ENCODE measurements at regions not wholly inside any gene's neighbourhood (a gene's known extent, or its start where the extent isn't known, plus 50 kb on each side); places are given as distances from the start of the nearest gene placed in this dataset.
"Not testable (repeated sequence)": the region's sequence is repeated elsewhere in the genome, so short reads cannot be mapped to it uniquely, and the experiment has no call there.

DNA sequence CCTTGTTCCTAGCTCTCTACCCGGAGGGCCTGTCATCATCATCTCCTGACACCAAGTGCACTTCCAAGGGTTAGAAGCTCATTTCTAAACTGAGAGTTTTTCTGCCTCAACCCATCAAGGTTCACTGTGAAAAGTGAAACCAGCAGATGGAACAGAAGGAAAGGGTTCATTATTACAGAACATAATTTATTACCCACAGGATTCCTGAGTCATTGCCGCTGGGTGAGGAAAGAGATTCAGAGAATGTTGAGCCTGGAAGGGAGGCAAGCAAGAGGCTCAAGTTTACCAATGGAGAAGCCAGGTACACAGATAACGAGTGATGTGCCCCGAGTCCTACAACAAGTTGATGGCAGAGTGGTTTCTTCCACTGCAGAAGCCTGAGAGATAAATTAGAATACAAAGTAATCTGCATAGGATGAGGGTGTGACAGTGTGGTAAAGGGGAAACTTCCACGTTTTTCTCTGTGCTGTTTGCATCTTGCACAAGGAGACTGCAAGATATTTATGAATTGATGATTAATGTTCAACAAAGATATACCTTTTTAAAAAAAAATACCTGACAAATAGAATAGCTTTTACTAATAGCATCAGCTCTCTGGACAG lies 80.5 kb upstream of the SETMAR start:
- DNase-seq (ENCODE audit: low read depth), result no peak

DNA sequence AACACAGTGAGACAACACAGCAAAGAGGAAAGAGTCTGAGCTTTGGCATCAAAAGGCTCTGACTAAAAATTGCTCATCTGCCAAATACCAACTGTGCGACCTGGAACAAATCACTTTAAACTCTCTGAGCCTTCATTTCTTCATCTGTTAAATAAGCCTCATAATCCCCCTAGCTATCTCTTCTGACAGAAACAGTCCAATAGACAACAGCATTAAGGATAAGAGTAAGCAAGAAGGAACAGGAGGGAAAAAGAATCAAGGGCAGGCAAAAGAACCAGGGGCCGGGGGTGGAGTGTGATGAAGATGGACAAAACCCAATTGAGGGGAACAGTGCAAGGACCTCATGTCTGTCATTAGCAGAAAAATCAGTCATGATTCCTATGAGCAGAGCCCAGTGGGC lies 79.4 kb upstream of the SETMAR start:
- no peak for DNase-seq (ENCODE audit: low read depth)

DNA sequence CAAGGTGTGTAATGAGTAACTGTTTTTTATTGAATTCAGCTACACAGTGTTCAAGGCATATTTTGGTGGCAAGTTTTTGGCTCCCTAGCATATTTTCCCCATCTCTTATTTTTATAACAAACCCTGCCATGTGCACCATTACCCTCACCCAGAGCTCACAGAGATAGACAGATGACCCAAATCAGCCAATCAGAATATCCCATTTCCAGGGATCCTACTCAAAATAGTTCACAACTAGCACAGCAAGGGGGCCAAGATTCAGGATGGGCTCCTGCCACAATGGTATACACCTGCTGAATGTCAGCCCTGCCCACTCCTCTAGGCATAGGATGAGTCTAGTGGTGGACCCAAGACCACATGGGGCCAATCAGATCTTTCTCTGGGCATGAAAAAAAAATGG lies 78.8 kb upstream of the SETMAR start:
- DNase-seq (ENCODE audit: low read depth), result no peak

DNA sequence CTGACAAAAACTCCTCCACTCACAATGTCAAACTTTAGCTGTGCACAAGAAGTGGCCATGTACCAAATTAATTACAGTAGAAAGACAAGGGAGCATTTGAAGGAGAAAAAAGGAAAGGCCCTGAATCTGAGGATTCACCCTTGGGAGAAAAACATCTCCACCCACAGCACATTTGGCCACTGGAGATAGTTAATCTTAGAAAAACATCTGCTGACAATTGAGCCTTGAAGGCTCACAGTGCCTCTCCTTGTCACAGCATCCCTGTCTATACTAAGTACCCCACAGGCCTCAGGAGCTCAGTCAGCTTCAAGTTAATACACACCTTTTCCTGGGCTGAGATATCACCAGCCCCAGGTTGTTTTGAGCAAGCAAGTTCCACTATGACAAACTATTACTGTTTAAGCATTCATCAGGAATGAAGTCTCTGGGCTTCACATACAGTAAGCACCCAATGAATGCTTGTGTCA lies 78.1 kb upstream of the SETMAR start:
- no peak for DNase-seq (ENCODE audit: low read depth)

DNA sequence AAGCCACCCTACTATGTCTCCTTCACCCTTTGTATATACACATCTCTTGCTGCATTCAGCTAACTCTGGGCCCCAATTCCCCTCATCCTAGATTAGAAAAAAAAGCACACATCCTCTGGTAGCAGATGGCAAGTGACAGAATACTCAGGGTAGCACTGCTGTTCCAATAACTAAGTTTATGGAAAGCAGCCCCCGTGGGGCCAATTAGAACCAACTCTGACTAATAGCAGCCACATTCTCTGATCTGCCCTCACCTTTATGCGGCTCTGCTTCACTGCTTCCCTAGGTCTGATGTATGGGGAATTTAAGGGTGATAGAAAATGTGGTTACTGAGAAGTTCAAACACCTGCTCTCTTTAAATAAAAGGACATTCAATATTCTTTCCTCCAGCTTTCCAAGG lies 74.9 kb upstream of the SETMAR start:
- no peak for DNase-seq (ENCODE audit: low read depth)

DNA sequence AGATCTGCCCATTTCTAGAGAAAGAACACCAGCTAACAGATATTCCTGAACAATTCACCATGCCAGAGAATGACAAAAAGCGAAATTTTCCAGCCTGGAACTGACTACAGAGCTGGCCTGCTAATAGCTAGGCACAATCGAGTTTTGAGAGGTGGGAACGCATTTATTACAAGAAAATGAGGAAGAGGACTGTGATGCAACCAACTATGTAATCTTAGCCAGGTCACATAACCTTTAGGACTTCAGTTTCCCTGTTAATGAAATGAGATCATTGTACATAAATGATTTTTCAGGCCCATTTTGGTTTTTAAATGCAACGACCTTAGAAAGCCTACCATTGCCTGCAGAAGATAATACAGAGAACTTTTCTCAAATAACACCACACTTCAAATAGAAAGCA lies 72.1 kb upstream of the SETMAR start:
- DNase-seq (ENCODE audit: low read depth), result no peak

DNA sequence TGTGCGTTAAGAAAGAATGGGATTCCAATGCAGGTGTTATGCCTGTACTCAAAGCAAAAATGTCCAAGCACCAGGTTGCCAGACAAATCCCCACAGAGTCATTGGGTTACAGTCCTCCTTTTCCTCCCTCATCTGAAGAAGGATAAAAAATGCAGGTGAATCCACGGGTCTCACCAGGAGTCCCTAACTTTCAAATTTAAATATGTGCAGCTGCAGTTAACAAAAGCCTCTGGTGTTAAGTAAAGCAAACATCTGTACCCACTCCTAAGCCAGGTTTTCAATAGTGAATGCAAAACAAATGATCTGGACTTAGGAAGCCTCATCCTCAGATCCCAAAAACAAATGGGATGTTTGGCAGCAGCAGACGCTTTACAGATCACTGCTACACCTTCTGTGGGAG lies 70.4 kb upstream of the SETMAR start:
- DNase-seq (ENCODE audit: low read depth), result no peak

DNA sequence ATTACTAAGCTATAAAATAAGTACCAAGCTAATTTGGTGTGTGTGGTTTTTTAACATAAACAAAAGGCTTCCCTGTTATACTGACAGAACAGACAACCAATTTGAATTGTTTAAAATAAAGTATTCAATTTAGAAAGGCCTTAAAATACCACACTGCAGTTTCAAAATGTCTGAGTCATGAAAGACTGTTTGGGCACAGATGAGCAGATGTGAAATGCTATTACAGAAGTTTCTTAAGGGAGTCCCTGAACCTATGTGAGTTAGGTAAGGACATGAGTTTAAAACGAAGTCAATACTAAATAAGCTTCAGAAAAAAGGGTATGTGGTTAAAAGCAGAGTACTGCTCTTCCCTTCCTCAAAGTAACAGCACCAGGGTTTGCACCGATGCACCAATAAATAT lies 69.7 kb upstream of the SETMAR start:
- no peak for DNase-seq (ENCODE audit: low read depth)

DNA sequence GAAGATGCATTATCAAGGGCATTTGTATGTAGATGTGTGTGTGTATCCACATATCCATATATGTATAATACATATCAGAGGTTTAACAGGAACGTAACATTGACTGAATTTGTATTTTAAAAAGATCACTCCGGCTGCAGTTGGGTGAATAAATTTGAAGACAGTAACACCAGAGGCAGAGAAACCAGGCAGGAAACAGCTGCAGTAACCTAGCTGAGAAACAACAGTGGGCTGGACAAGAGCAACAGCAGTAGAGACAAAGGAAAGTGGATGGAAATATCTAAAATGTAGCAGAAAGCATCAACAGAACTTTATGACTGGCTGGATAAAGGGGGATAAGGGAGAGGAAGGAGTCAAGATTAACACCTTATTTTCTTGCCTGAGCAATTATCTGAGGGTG lies 68.3 kb upstream of the SETMAR start:
- no peak for DNase-seq (ENCODE audit: low read depth)

DNA sequence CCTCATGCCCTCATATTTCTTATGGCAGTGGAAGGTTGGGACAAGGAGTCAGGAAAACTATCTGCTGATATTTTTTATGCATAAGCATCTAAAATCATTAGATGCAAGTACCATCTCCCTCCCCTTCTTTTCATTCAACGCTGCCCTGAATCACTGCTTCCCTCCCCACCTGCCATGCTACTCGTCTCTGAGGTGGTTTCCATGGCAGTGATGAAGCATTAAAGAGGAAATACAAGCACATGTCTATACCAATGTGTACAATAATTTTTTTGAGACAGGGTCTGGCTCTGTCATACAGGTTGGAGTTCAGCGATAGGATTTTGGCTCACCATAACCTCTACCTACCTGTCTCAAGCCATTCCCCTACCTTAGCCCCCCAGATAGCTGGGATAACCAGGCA lies 67.5 kb upstream of the SETMAR start:
- DNase-seq (ENCODE audit: low read depth), result no peak

DNA sequence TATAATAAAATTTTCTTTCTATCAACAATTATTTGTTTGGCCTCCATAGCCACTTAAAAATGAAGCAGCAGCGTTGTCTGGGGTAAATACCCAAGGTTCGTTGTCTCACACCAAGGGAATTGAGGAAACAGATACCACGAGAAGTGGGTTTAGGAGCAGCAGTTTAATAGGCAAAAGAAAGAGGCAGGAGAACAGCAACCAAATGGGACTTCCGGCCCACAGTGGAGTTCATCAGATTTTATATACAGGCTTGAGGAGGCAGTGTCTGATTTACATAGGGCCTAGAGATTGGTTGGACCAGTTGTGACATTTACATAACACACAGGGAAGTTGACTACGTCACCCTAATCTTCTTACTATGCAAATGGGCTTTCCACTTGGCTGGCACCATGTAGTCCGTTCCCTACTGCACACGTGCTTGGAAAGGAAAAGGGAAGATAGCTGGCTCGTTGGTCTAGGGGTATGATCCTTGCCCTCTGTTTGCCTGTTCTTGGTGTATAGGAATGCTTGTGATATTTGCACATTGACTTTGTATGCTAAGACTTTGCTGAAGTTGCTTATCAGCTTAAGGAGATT lies 61.5 kb upstream of the SETMAR start:
- DNase-seq (ENCODE audit: low read depth), result no peak

DNA sequence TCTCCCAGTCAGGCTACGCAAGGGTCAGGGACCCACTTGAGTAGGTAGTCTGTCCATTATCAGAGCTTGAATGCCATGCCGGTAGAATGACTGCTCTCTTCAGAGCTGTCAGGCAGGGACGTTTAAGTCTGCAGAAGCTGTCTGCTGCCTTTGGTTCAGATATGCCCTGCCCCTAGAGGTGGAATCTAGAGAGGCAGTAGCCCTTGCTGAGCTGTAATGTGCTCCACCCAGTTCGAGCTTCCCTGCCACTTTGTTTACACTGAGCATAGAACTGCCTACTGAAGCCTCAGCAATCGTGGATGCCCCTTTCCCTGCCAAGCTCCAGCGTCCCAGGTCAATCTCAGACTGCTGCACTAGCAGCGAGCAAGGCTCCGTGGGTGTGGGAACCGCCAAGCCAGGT lies 57.5 kb upstream of the SETMAR start:
- DNase-seq (ENCODE audit: low read depth), result no peak

DNA sequence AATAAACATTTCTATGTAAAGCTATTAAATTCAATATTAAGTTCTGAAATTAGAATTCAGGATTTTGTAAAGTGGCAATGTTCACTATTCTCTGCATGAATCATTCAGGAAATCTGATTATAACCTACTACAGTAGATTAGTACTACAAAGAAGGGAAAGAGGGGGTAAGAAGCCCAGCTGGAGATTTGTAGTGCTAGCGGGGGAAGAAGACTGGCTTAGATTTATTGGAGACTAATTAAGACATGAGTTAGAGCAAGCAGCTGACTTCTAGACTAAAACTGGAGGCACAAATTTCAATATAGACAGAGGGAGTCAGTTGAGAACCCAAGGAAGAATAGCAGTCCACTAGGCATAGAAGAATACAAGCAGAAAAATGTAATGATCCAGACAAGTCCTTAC lies 55.8 kb upstream of the SETMAR start:
- no peak for DNase-seq (ENCODE audit: low read depth)

DNA sequence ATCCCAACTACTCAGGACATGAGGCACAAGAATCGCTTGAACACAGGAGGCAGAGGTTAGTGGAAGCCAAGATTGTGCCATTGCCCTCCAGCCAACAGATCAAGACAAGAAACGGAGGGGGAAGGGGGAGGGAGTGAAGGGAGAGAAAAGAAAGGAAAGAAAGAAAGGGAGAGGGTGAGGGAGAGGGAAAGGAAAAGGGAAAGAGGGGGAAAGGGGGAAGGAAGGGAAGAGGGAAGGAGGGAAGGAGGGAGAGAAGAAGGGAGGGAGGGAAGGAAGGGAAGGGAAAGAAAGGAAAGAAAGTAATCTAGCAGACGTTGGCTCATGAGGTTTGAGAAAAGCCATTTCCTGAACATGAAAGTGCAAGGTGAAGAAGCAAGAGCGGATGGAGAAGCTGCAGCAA lies 53.1 kb upstream of the SETMAR start:
- DNase-seq (ENCODE audit: low read depth), result no peak

DNA sequence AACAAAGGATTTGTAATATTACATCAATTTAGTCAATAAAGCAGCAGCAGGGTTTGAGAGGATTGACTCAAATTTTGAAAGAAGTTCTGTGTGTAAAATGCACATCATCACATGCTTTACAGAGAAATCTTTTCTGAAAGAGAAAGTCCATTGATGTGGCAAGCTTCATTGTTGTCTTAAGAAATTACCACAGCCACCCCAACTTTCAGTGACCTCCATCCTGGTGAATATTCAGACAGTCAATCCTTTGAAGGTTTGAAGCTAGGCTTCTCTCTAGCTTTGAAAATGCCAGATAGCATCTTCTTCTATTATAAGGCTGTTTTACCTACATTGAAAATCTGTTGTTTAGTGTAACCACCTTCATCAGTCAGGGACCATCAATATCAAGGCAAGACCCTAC lies 51.8 kb upstream of the SETMAR start:
- no peak for DNase-seq (ENCODE audit: low read depth)

DNA sequence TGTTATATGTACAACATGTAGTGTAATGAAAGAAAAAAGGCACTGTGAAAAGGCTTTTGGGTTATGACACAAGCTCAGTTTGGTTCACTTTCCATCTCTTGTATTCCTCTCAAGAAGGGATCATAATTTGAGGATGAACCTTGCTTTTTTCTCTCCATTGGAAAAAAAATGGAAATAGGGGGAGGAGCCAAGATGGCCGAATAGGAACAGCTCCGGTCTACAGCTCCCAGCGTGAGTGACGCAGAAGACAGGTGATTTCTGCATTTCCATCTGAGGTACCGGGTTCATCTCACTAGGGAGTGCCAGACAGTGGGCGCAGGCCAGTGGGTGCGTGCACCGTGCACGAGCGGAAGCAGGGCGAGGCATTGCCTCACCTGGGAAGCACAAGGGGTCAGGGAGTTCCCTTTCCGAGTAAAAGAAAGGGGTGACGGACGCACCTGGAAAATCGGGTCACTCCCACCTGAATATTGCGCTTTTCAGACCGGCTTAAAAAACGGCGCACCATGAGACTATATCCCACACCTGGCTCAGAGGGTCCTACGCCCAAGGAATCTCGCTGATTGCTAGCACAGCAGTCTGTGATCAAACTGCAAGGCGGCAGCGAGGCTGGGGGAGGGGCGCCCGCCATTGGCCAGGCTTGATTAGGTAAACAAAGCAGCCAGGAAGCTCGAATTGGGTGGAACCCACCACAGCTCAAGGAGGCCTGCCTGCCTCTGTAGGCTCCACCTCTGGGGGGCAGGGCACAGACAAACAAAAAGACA lies 49.9 kb upstream of the SETMAR start:
- DNase-seq (ENCODE audit: low read depth), result not testable (repeated sequence)

All from GM04503 (cell line).